ENCODE measurements at regions not wholly inside any gene's neighbourhood (a gene's known extent, or its start where the extent isn't known, plus 50 kb on each side); places are given as distances from the start of the nearest gene placed in this dataset.
"Not testable (repeated sequence)": the region's sequence is repeated elsewhere in the genome, so short reads cannot be mapped to it uniquely, and the experiment has no call there.

DNA sequence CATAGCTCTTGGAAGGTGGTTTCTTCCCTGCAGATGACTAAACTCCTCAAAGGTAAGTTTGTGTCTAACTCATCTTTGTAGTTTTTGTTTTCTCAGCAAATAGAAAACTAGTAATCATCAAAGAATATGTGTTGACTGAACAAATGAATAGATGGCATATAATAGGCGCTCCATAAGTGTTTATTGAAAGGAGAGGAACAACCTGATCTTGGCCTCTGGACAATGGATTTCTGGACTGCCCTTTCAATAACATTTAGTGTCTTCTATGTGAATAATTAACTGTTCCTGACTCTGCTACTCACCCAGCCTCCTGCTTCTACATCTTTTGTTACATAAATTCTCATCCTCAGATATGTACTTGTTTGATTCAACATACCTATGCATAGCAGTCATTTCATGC, 399.1 kb downstream of the PPP1R2C start:
- TF ChIP-seq POLR2AphosphoS5 (IDR thresholded peaks at IDR 0.05) (no peak), EP300 (IDR thresholded peaks at IDR 0.05) (no peak), POLR2A (IDR thresholded peaks at IDR 0.05) (no peak)
- TF ChIP-seq, protein P1, sequence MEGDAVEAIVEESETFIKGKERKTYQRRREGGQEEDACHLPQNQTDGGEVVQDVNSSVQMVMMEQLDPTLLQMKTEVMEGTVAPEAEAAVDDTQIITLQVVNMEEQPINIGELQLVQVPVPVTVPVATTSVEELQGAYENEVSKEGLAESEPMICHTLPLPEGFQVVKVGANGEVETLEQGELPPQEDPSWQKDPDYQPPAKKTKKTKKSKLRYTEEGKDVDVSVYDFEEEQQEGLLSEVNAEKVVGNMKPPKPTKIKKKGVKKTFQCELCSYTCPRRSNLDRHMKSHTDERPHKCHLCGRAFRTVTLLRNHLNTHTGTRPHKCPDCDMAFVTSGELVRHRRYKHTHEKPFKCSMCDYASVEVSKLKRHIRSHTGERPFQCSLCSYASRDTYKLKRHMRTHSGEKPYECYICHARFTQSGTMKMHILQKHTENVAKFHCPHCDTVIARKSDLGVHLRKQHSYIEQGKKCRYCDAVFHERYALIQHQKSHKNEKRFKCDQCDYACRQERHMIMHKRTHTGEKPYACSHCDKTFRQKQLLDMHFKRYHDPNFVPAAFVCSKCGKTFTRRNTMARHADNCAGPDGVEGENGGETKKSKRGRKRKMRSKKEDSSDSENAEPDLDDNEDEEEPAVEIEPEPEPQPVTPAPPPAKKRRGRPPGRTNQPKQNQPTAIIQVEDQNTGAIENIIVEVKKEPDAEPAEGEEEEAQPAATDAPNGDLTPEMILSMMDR (IDR thresholded peaks at IDR 0.05): no peak
- WGBS, 2 donors (ENCODE audit: low coverage in 1 of 2): 63 to 83% methylated on average over 1 of the region's 1 CpG

DNA sequence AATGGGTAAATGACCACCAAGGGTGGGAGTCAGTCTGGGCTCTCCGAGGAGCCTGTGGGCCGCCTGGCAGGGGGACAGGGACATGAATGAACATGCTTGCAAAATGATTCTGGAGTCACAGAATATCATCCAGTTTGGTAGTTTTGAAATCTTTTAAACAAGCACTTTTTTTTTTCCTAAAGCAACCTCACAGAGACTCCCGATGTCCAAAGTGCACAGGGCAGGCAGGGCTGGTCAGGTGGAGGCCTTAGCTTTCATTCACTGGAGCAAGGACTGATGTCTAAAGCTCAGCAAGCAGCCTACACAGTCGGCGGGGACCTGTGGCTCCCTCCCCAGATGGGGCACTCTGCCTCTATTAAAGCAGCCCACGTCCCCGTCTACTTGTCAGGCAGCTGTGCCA, 402.9 kb downstream of the PPP1R2C start:
- no peaks in the 10 kb centered on the region for H3K36me3 ChIP-seq
- no peak for TF ChIP-seq POLR2A (IDR thresholded peaks at IDR 0.05)
- TF ChIP-seq, protein P1 (IDR thresholded peaks at IDR 0.05): no peak
- TF ChIP-seq POLR2AphosphoS5 (IDR thresholded peaks at IDR 0.05): no peak
- no peak for TF ChIP-seq EP300 (IDR thresholded peaks at IDR 0.05)
- no peaks in the 10 kb centered on the region for H3K27me3 ChIP-seq
- no peak overlapping the region for H3K4me3 ChIP-seq
- no peaks in the 10 kb centered on the region for H3K9me3 ChIP-seq
- H3K4me1 ChIP-seq: no peaks in the 10 kb centered on the region
- ATAC-seq: no peak
- no CpG with 5 or more reads among the region's 7 CpGs for WGBS, 2 donors (ENCODE audit: low coverage in 1 of 2)
- H3K27ac ChIP-seq: no peak overlapping the region

More for the DNA sequence above, 399.1 kb downstream of the PPP1R2C start:
- no peak for ATAC-seq
- H3K4me1 ChIP-seq: no peaks in the 10 kb centered on the region
- no peak overlapping the region for H3K27ac ChIP-seq
- no peaks in the 10 kb centered on the region for H3K27me3 ChIP-seq
- H3K9me3 ChIP-seq: no peaks in the 10 kb centered on the region
- no peaks in the 10 kb centered on the region for H3K36me3 ChIP-seq
- H3K4me3 ChIP-seq: no peak overlapping the region

DNA sequence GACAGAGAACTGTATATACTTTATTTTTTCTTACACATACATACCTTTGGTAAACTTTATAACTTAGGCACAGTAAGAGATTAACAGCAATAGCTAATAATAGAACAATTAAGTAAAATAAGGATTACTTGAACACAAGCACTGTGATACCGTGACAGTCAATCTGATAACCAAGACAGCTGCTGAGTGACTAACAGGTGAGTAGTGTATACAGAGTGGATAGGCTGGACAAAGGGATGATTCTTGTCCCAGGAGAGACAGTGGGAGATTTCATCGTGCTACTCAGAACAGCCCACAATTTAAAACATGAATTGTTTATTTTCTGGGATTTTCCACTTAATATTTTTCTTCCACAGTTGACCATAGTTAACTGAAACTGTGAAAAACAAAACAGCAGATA, 411.8 kb downstream of the PPP1R2C start:
- H3K9me3 ChIP-seq: no peaks in the 10 kb centered on the region
- no peak for ATAC-seq
- H3K36me3 ChIP-seq: no peaks in the 10 kb centered on the region
- 12 to 79% methylated on average over 1 to 2 of the region's 2 CpGs for WGBS, 2 donors (ENCODE audit: low coverage in 1 of 2)
- no peaks in the 10 kb centered on the region for H3K27me3 ChIP-seq
- no peak overlapping the region for H3K4me3 ChIP-seq
- TF ChIP-seq EP300 (IDR thresholded peaks at IDR 0.05): no peak
- no peak for TF ChIP-seq POLR2A (IDR thresholded peaks at IDR 0.05)
- TF ChIP-seq, protein P1 (IDR thresholded peaks at IDR 0.05): no peak
- TF ChIP-seq POLR2AphosphoS5 (IDR thresholded peaks at IDR 0.05): no peak
- no peaks in the 10 kb centered on the region for H3K4me1 ChIP-seq
- H3K27ac ChIP-seq: no peak overlapping the region

DNA sequence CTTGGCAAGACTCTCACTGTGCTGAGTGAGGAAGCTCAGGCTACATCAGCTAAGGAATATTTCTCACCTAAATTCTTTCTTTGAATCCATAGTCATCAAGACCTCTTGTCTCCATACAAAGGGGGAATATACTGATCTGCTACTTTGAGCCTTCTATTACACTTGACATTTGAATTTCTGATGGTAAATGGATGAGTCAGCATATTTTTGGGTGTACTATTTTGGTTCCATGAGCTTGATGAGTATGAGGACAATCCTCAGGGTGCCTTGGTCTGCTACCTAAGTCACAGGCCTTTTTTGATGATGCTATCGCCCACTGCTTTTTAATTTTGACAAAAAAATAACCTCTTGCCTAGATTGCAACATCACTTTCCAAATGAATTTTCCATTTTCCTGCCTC, 415.7 kb downstream of the PPP1R2C start:
- ATAC-seq: no peak
- no peak overlapping the region for H3K4me3 ChIP-seq
- TF ChIP-seq POLR2A (IDR thresholded peaks at IDR 0.05) (no peak), POLR2AphosphoS5 (IDR thresholded peaks at IDR 0.05) (no peak), EP300 (IDR thresholded peaks at IDR 0.05) (no peak)
- TF ChIP-seq, protein P1 (IDR thresholded peaks at IDR 0.05): no peak
- H3K27ac ChIP-seq: no peak overlapping the region
- no peaks in the 10 kb centered on the region for H3K36me3 ChIP-seq
- H3K9me3 ChIP-seq: no peaks in the 10 kb centered on the region
- H3K4me1 ChIP-seq: no peaks in the 10 kb centered on the region
- whole genome bisulfite sequencing, 2 donors (ENCODE audit: low coverage in 1 of 2): 83 to 90% methylated on average over 1 of the region's 1 CpG
- no peaks in the 10 kb centered on the region for H3K27me3 ChIP-seq

GRCh38 chrX:42342981-42343380, 419.6 kb upstream of the CASK start:
- H3K27ac ChIP-seq, H3K4me3 ChIP-seq, H3K9me3 ChIP-seq, H3K4me1 ChIP-seq, ATAC-seq, H3K27me3 ChIP-seq, H3K36me3 ChIP-seq: not testable (repeated sequence)
- no CpG with 5 or more reads among the region's 3 CpGs for WGBS, 2 donors (ENCODE audit: low coverage in 1 of 2)

Data from gastroesophageal sphincter (tissue), 4 donors.